Astrocyte of the spinal cord (primary cell): ENCODE measurements at regions not wholly inside any gene's neighbourhood (a gene's known extent, or its start where the extent isn't known, plus 50 kb on each side); places are given as distances from the start of the nearest gene placed in this dataset.

Experiments
- DNase-seq: peaks from one replicate; pipeline ENCODE4 v3.0.0; 2011; ENCODE audit warnings: low read depth, low spot score
- H3K4me3 ChIP-seq: 2 replicates; pipeline ENCODE4 v1.5.1; 2011; ENCODE audit warnings: low read depth, mild to moderate bottlenecking, low read length, moderate library complexity
- in situ Hi-C: cut with HindIII; loops from 2 replicates; pipeline ENCODE4 v1.10.0; 2017; ENCODE audit warnings: low sequenced_read_pairs
- TF ChIP-seq, protein P1 (sequence below): IDR thresholded peaks from 2 replicates; pipeline ENCODE4 v1.5.1; 2012; ENCODE audit warnings: low read depth, mild to moderate bottlenecking, low read length, inconsistent platforms

DNA sequence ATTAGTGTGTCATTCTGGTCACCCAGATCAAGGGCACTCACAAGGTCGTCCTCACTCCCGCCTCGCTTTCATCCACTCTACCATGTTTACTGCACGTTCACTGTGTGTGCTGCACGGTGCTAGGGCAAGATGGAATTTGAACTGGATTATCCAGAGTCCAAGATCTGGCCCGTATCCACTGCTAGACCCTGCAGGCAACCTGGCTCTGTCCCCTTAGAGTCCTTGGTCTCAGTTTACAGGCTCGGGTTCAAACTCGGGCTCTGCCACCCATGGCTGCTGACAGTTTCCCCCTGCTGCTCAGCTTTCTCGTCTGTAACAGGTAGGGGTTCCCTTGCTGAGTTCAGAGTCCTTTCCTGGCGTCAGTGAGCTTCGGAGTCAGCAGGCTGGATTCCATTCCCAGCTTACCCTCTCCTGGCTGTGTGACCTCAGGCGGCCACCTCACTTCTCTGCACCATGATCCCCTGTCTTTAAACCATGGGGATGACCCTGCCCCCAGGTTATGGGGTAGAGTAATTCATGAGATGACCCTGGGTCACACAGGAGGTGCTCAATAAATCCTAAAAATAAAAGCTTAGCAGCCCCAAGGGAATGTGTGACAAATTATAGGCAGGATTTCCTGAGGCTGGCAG lies 79.6 kb upstream of the SLC6A6 start:
- in situ Hi-C loops: no loop called here
- TF ChIP-seq, protein P1, sequence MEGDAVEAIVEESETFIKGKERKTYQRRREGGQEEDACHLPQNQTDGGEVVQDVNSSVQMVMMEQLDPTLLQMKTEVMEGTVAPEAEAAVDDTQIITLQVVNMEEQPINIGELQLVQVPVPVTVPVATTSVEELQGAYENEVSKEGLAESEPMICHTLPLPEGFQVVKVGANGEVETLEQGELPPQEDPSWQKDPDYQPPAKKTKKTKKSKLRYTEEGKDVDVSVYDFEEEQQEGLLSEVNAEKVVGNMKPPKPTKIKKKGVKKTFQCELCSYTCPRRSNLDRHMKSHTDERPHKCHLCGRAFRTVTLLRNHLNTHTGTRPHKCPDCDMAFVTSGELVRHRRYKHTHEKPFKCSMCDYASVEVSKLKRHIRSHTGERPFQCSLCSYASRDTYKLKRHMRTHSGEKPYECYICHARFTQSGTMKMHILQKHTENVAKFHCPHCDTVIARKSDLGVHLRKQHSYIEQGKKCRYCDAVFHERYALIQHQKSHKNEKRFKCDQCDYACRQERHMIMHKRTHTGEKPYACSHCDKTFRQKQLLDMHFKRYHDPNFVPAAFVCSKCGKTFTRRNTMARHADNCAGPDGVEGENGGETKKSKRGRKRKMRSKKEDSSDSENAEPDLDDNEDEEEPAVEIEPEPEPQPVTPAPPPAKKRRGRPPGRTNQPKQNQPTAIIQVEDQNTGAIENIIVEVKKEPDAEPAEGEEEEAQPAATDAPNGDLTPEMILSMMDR: no peak
- DNase-seq: no peak
- H3K4me3 ChIP-seq: no peak overlapping the region

DNA sequence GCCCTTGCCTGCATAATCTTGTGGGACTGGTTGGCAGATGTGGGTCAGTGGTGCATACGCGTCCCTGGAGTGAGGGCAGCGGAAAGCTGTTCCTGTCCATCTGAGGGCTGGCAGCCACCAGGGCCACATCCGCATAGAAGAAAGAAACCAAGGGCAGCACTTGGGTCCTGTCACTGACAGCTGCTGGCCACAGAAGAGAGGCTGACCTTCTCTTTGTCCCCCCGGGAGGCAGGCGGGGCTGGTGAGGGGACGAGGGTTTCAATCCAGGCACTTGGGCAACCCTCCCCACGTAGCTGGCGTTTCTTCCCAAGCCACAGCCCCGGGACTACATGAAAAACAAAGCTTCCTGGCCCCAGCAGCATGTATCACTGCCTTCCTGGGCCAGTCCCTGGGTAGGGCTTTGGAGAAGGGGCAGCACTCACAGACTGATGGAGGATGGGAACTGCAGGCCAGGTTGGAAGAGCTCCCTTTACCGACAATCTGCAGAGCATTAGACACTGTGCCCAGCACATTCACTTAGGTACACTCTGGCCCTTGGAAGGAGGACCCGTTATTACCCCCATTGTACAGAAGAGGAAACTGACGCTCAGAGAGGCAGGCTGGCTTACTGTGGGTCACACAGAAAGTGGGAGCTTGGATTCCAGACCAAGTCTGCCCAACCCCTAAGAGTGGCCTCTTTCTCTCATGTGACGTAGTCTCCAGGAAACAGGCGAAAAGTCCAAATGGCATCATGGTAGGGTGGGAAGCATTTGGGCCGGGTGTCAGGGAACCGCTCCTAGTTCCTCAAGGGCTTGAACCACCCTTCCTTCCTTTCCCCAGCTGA lies 78.8 kb upstream of the SLC6A6 start:
- H3K4me3 ChIP-seq: no peak overlapping the region
- TF ChIP-seq, protein P1: no peak
- no peak for DNase-seq
- in situ Hi-C loops: no loop called here

DNA sequence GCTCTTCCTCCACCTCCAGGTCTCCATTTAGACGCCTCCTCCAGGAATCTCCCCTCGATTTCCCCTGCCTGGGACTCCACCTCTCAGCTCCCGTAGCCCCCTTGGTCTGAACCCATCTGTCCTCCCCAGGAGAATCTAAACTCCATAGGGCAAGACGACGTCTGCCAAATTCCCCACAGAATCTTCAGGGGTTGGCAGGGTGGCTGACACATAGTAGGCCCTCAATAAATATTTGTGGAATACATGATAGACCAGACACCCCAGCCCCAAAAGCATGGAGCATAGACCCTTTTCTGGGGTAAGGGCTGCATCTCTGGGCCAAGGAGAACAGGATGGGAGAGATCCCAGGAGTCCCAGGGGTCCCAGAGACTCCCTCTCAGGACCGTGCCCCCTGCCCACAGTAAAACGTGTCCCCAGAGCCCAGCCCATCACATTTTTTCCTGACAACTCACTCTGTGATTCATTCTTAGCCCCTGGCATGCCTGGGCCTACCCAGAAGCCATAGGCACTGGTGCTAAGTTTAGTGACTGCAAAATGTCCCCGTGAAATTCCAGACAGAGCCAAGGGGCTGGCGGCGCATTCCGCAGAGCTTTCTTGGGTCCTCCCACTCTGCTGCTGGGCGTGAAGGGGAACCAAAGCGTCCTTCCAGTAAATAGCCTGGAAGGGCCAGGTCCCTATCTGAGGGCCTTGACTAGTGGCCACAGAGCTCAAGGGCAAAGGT lies 78.0 kb upstream of the SLC6A6 start:
- DNase-seq: no peak

DNA sequence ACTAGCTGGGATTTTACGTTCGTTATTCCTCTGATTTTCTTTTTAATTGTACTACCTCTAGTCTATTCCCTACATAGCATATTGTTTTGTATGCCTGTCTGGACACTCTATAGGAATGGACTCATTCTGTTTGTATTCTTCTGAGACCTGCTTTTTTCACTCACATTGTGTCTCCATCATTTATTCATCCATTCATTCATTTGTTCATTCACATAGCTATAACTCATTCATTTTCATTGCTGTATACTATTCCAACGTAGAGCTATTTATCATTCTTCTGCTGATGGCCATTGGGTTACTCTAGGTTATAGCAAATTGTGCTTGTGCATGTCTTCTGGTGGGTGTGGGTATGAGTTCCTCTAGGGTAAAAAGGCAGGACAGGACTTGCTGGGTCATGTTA lies 74.0 kb upstream of the SLC6A6 start:
- in situ Hi-C loops: no loop called here
- no peak overlapping the region for H3K4me3 ChIP-seq
- no peak for DNase-seq
- TF ChIP-seq, protein P1: no peak

More for the DNA sequence above, 78.0 kb upstream of the SLC6A6 start:
- TF ChIP-seq, protein P1: no peak
- H3K4me3 ChIP-seq: no peak overlapping the region
- in situ Hi-C loops: no loop called here

DNA sequence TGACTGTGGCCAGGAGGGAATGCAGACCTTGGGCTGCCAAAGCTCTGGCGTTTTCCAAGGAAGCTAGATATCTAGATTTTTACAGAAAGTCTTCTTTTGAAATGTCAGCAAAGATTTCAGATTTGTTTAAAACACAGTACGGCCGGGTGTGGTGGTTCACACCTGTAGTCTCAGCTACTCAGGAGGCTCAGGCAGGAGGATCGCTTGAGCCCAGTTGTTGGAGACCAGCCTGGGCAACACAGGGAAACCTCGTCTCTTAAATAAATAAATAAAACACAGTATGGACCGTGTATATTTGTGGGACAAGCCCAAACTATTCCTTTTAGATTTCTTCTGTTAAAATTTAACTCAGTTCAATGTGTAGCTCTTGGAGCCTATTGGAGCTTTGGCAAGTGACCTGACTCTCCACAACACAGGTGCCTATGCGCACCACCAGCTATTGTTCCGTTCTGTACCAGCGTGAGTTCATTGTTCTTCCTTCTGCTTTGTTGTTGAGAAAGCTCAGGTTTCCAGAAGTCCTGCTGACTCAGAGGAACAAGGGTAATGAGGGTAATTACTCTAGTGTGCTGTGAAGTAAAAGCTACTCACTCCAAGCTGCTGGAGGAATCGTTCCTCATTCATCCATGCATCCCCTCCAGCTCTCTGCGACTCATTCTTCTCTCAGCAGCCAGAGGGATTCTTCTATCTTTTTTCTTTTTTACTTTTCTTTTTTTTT lies 73.1 kb upstream of the SLC6A6 start:
- peak; percentile 48 for DNase-seq
- TF ChIP-seq, protein P1: no peak
- in situ Hi-C loops: no loop called here
- no peak overlapping the region for H3K4me3 ChIP-seq

DNA sequence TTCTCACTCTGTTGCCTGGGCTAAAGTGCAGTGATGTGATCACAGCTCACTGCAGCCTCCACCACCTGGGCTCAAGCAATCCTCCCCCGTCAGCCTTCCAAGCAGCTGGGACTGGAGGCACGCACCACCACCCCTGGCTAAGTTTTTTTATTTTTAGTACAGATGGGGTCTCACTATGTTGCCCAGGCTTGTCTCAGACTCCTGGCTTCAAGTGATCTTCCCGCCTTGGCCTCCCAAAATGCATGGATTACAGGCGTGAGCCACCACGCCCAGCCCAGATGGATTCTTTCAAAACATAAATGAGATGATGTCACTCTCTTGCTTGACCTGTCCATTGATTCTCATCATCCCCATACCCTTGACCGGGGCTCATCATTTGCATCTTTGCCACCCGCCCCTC lies 72.6 kb upstream of the SLC6A6 start:
- H3K4me3 ChIP-seq: no peak overlapping the region
- TF ChIP-seq, protein P1: no peak
- in situ Hi-C loops: no loop called here
- DNase-seq: no peak
